Right lobe of liver (tissue), 6 donors: ENCODE measurements at regions not wholly inside any gene's neighbourhood (a gene's known extent, or its start where the extent isn't known, plus 50 kb on each side); places are given as distances from the start of the nearest gene placed in this dataset.

Experiments
- ATAC-seq, 4 donors: fragments of 200-7000 bp; cut with Tn5 transposase; one replicate each; pipeline ENCODE4 v1.9.1; 2020; ENCODE audit warnings: mild to moderate bottlenecking in 4 of 4, moderate library complexity in 4 of 4
- DNase-seq, 3 donors: peaks; one replicate each; pipeline ENCODE4 v3.0.0-alpha.2; 2020
- H3K27ac ChIP-seq, 3 donors: fragments of 200-600 bp; one replicate each; pipeline ENCODE4 v1.8.0; 2022
- H3K27me3 ChIP-seq, 2 donors: fragments of 200-600 bp; one replicate each; pipeline ENCODE4 v1.8.0; 2022
- H3K36me3 ChIP-seq, 4 donors: fragments of 200-600 bp; sonication (generic) in 1 of 4; one replicate each; pipeline versions ENCODE4 v1.5.1 to v1.8.0; 2017 to 2022; ENCODE audit warnings: control low read depth in 1 of 4
- H3K4me1 ChIP-seq, 4 donors: fragments of 200-600 bp; sonication (generic) in 1 of 4; one replicate each; pipeline versions ENCODE4 v1.5.1 to v1.8.0; 2017 to 2022; ENCODE audit warnings: control low read depth in 1 of 4
- H3K4me3 ChIP-seq, 3 donors: fragments of 200-600 bp; one replicate each; pipeline ENCODE4 v1.8.0; 2022
- H3K9me3 ChIP-seq, 4 donors: fragments of 200-600 bp; sonication (generic) in 1 of 4; one replicate each; pipeline versions ENCODE4 v1.5.1 to v1.8.0; 2017 to 2022; ENCODE audit warnings: control low read depth in 1 of 4
- POLR2A ChIP-seq: fragments of 450-650 bp; IDR thresholded peaks from one replicate; pipeline ENCODE4 v1.6.1; 2017; ENCODE audit warnings: antibody characterized with exemption, mild to moderate bottlenecking
- WGBS: methylation state at CpG from one replicate; pipeline ENCODE4 v1.1.6; 2018; ENCODE audit warnings: low coverage, low lambda C conversion rate; ENCODE audit not compliant: insufficient coverage; ENCODE audit errors: missing lambda C conversion rate; 5-methylcytosine and 5-hydroxymethylcytosine counted together
- intact Hi-C, 2 donors: fragments of 100-400 bp; cut with DNase I; formaldehyde crosslinking; loops; one replicate each; pipeline versions ENCODE4 v1.11.2 to v1.14.1; 2022
- TF ChIP-seq, protein P1 (sequence below), 4 donors: fragments of 200-600 bp in 3 of 4; fragments of 450-650 bp in 1 of 4; IDR thresholded peaks; one replicate each; pipeline versions ENCODE4 v1.5.1 to v1.8.0; 2016 to 2022; ENCODE audit warnings: antibody characterized with exemption in 4 of 4, mild to moderate bottlenecking in 2 of 4
- donor health status: DM: no; HTN: yes; CAD: no.
- donor health status: DM: no; HTN: no; CAD: no.
- donor health status: DM: no; HTN: no; CAD: no.
- donor health status: DM: no; HTN: yes; CAD: no.
- donor health status: DM: no; HTN: yes; CAD: no.

GRCh38 chr9:18071651-18072060 is 402.3 kb upstream of the ADAMTSL1 start:
- WGBS = 70% methylated on average over 5 of the region's 6 CpGs
- H3K27ac ChIP-seq = no peak overlapping the region
- intact Hi-C loops = no loop called here
- no peak for TF ChIP-seq POLR2A
- TF ChIP-seq, protein P1, sequence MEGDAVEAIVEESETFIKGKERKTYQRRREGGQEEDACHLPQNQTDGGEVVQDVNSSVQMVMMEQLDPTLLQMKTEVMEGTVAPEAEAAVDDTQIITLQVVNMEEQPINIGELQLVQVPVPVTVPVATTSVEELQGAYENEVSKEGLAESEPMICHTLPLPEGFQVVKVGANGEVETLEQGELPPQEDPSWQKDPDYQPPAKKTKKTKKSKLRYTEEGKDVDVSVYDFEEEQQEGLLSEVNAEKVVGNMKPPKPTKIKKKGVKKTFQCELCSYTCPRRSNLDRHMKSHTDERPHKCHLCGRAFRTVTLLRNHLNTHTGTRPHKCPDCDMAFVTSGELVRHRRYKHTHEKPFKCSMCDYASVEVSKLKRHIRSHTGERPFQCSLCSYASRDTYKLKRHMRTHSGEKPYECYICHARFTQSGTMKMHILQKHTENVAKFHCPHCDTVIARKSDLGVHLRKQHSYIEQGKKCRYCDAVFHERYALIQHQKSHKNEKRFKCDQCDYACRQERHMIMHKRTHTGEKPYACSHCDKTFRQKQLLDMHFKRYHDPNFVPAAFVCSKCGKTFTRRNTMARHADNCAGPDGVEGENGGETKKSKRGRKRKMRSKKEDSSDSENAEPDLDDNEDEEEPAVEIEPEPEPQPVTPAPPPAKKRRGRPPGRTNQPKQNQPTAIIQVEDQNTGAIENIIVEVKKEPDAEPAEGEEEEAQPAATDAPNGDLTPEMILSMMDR (IDR thresholded peaks at IDR 0.05) = no peak
- H3K9me3 ChIP-seq = no peaks in the 10 kb centered on the region
- H3K4me3 ChIP-seq = no peak overlapping the region
- no peaks in the 10 kb centered on the region for H3K27me3 ChIP-seq
- DNase-seq (no peak), ATAC-seq (no peak)
- no peaks in the 10 kb centered on the region for H3K36me3 ChIP-seq
- no peaks in the 10 kb centered on the region for H3K4me1 ChIP-seq

DNA sequence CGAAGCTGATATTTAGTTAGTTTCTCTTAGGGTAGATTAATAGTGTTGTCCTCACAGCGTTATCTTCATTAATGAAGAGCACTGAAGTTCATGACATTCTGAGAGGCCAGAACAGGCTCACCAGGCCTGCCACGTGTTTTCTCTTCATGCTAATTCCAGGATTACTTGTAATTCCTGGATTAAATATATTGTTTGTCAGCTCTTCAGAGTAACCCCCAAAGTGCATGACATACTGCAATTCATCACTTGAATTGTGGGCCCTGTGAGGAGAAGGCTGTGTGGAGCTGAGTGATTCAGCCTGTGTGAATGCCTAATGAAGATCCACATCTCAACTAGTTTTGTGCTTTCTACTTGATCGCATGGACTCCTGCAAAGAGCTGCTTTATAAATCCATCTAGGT is 401.0 kb upstream of the ADAMTSL1 start:
- TF ChIP-seq, protein P1 (IDR thresholded peaks at IDR 0.05) = no peak
- TF ChIP-seq POLR2A = no peak
- Histone ChIP-seq H3K27me3 (no peaks in the 10 kb centered on the region), H3K4me1 (no peaks in the 10 kb centered on the region), H3K27ac (no peak overlapping the region), H3K36me3 (no peaks in the 10 kb centered on the region), H3K9me3 (no peaks in the 10 kb centered on the region), H3K4me3 (no peak overlapping the region)
- no peak for ATAC-seq
- intact Hi-C loops = no loop called here
- DNase-seq = no peak
- WGBS = 66% methylated on average over 4 of the region's 4 CpGs

DNA sequence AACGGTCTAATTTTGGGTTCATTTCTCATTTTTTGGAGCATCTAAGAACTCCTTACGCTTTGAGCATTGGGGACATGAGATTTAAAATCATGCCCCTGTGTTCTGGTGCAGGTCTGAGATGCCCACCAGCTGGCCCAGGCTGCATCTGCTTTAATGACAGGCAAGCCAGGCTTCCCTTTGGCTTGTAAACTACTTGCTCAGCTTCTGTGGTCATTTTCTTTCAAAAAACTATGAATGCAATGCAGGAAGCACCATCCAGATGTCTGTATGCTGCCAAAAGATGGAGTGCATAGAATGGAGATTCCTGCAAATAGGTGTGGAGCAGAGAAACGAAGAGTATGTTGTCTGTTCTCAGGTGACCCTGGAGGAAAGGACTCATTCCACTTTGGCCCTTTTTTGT is 399.9 kb upstream of the ADAMTSL1 start:
- DNase-seq (no peak), ATAC-seq (no peak)
- intact Hi-C loops = no loop called here
- H3K27ac ChIP-seq = no peak overlapping the region
- H3K4me3 ChIP-seq = no peak overlapping the region
- WGBS = 19% methylated on average over 3 of the region's 3 CpGs
- H3K9me3 ChIP-seq = no peaks in the 10 kb centered on the region
- no peaks in the 10 kb centered on the region for H3K27me3 ChIP-seq
- TF ChIP-seq, protein P1 (IDR thresholded peaks at IDR 0.05) = no peak
- no peak for TF ChIP-seq POLR2A
- H3K36me3 ChIP-seq = no peaks in the 10 kb centered on the region
- no peaks in the 10 kb centered on the region for H3K4me1 ChIP-seq

- Histone ChIP-seq H3K4me1 (no peaks in the 10 kb centered on the region), H3K27me3 (no peaks in the 10 kb centered on the region), H3K36me3 (no peaks in the 10 kb centered on the region), H3K4me3 (no peak overlapping the region), H3K9me3 (no peaks in the 10 kb centered on the region), H3K27ac (no peak overlapping the region)
- intact Hi-C loops = no loop called here
- WGBS = 63% methylated on average over 3 of the region's 3 CpGs
- ATAC-seq = peak in 3 of 4 donors; percentile 26 to 84 (median 66)
- TF ChIP-seq, protein P1 (IDR thresholded peaks at IDR 0.05) = no peak
- TF ChIP-seq POLR2A = no peak
- peak in 2 of 3 donors; percentile 37 to 46 for DNase-seq
Measured at GRCh38 chr9:18075253-18075952, 398.6 kb upstream of the ADAMTSL1 start.
